ENCODE measurements at regions not wholly inside any gene's neighbourhood (a gene's known extent, or its start where the extent isn't known, plus 50 kb on each side); places are given as distances from the start of the nearest gene placed in this dataset.
"Not testable (repeated sequence)": the region's sequence is repeated elsewhere in the genome, so short reads cannot be mapped to it uniquely, and the experiment has no call there.

DNA sequence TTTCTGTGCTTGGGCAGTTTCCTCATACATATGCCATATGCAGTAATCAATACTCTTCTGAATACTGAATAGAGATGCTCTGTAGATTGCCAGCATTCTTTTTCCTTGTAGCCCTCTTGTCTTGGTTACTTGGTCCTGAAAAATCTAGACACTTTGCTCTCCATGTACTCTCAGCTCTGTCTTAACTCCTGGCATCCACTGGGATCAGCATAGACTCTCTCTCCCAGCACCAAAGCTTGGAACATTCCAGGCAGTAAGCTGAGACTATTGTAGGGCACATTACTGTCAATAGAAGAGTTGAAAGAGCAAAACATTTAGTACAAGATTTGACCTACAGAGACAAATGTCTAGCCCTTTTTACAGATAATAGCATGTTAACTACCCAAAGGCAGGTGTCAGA lies 1100.3 kb downstream of the TBL1XR1 start:
- H3K9me2 ChIP-seq: no peaks in the 10 kb centered on the region
- DNase-seq: no peak
- H3F3A ChIP-seq (replicated peaks; ENCODE audit: insufficient read depth): no peaks in the 10 kb centered on the region
- POLR2A ChIA-PET: no interaction called here
- no peak for TF ChIP-seq YY1 (IDR thresholded peaks at IDR 0.05; ENCODE audit: low read depth)
- no peak for TF ChIP-seq SMC3 (IDR thresholded peaks at IDR 0.05; ENCODE audit: low read depth, low read length)
- TF ChIP-seq FOSL2 (IDR thresholded peaks at IDR 0.05; ENCODE audit: borderline replicate concordance, low read depth): no peak
- no peaks in the 10 kb centered on the region for H3K79me2 ChIP-seq (ENCODE audit: insufficient read depth)
- no peak overlapping the region for H2AFZ ChIP-seq (ENCODE audit: low read depth)
- no peaks in the 10 kb centered on the region for H3K9me3 ChIP-seq
- H3K4me3 ChIP-seq (ENCODE audit: low read depth in 2 of 2, low read length in 1 of 2): no peak overlapping the region
- H3K36me3 ChIP-seq (replicated peaks in 1 of 2; ENCODE audit: control insufficient read depth in 1 of 2, insufficient read depth in 2 of 2, low read length in 1 of 2): no peaks in the 10 kb centered on the region
- H3K27ac ChIP-seq (ENCODE audit: low read depth in 2 of 2, low read length in 1 of 2): no peak overlapping the region
- no peak overlapping the region for H3K4me2 ChIP-seq
- no peak overlapping the region for H3K9ac ChIP-seq
- H3K4me1 ChIP-seq (ENCODE audit: control insufficient read depth in 1 of 2, insufficient read depth in 2 of 2, low read depth in 1 of 2, low read length in 1 of 2): no peaks in the 10 kb centered on the region
- no peaks in the 10 kb centered on the region for H4K20me1 ChIP-seq (ENCODE audit: insufficient read depth)
- no peaks in the 10 kb centered on the region for H3K27me3 ChIP-seq (ENCODE audit: insufficient read depth)
- CTCF ChIA-PET: no interaction called here

DNA sequence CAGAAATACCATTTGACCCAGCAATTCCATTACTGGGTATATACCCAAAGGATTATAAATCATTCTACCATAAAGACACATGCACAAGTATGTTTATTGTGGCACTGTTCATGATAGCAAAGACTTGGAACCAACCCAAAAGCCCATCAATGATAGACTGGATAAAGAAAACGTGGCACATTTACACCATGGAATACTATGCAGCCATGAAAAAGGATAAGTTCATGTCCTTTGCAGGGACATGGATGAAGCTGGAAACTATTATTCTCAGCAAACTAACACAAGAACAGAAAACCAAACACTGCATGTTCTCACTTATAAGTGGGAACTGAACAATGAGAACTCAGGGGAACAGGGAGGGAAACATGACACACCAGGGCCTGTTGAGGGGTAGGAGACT lies 1103.4 kb downstream of the TBL1XR1 start:
- H3K4me1 ChIP-seq (ENCODE audit: control insufficient read depth in 1 of 2, insufficient read depth in 2 of 2, low read depth in 1 of 2, low read length in 1 of 2); H3K9ac ChIP-seq; H2AFZ ChIP-seq (ENCODE audit: low read depth); CTCF ChIA-PET; H3K36me3 ChIP-seq (replicated peaks in 1 of 2; ENCODE audit: control insufficient read depth in 1 of 2, insufficient read depth in 2 of 2, low read length in 1 of 2); H3K9me2 ChIP-seq; H3K27ac ChIP-seq (ENCODE audit: low read depth in 2 of 2, low read length in 1 of 2); DNase-seq; H3K27me3 ChIP-seq (ENCODE audit: insufficient read depth); H3K4me2 ChIP-seq; H3F3A ChIP-seq (replicated peaks; ENCODE audit: insufficient read depth); H4K20me1 ChIP-seq (ENCODE audit: insufficient read depth); H3K9me3 ChIP-seq; H3K79me2 ChIP-seq (ENCODE audit: insufficient read depth); POLR2A ChIA-PET; H3K4me3 ChIP-seq (ENCODE audit: low read depth in 2 of 2, low read length in 1 of 2): not testable (repeated sequence)
- WGBS (ENCODE audit: low lambda C conversion rate): 8% methylated on average over 1 of the region's 1 CpG

DNA sequence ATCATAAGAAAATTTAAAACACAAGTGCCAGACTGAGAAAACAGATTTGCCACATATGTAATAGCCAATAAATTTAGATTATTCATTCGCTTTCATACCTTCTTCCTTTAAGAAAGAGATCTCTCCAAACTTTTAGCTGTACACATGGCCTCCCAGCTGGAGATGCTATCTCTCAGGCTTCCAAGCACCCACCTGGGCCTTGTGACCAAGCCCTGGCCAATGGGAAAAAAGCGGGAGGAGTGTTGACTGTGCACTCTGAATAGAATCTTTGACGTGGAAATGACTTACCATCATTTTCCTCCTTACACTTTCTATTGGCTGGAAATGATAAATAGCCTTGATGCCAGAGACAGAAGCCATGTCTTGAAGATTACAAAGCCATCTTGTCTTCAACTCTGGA lies 1106.6 kb downstream of the TBL1XR1 start:
- H3F3A ChIP-seq (replicated peaks; ENCODE audit: insufficient read depth): no peaks in the 10 kb centered on the region
- no peaks in the 10 kb centered on the region for H3K36me3 ChIP-seq (replicated peaks in 1 of 2; ENCODE audit: control insufficient read depth in 1 of 2, insufficient read depth in 2 of 2, low read length in 1 of 2)
- CTCF ChIA-PET: no interaction called here
- no peak overlapping the region for H3K4me3 ChIP-seq (ENCODE audit: low read depth in 2 of 2, low read length in 1 of 2)
- no peak overlapping the region for H3K9ac ChIP-seq
- no peaks in the 10 kb centered on the region for H3K4me1 ChIP-seq (ENCODE audit: control insufficient read depth in 1 of 2, insufficient read depth in 2 of 2, low read depth in 1 of 2, low read length in 1 of 2)
- 46% methylated on average over 3 of the region's 3 CpGs for WGBS (ENCODE audit: low lambda C conversion rate)
- no peaks in the 10 kb centered on the region for H4K20me1 ChIP-seq (ENCODE audit: insufficient read depth)
- POLR2A ChIA-PET: no interaction called here
- H3K79me2 ChIP-seq (ENCODE audit: insufficient read depth): no peaks in the 10 kb centered on the region
- H2AFZ ChIP-seq (ENCODE audit: low read depth): no peak overlapping the region
- no peaks in the 10 kb centered on the region for H3K9me2 ChIP-seq
- no peaks in the 10 kb centered on the region for H3K27me3 ChIP-seq (ENCODE audit: insufficient read depth)
- no peak for DNase-seq
- H3K27ac ChIP-seq (ENCODE audit: low read depth in 2 of 2, low read length in 1 of 2): no peak overlapping the region
- no peak for TF ChIP-seq FOSL2 (IDR thresholded peaks at IDR 0.05; ENCODE audit: borderline replicate concordance, low read depth)
- TF ChIP-seq CHD2 (IDR thresholded peaks at IDR 0.05; ENCODE audit: low read length, partially characterized antibody): no peak
- TF ChIP-seq NRF1 (IDR thresholded peaks at IDR 0.05; ENCODE audit: low read depth, low read length): no peak
- TF ChIP-seq RFX5 (IDR thresholded peaks at IDR 0.05; ENCODE audit: low read length): no peak
- H3K4me2 ChIP-seq: no peak overlapping the region
- H3K9me3 ChIP-seq: no peaks in the 10 kb centered on the region

DNA sequence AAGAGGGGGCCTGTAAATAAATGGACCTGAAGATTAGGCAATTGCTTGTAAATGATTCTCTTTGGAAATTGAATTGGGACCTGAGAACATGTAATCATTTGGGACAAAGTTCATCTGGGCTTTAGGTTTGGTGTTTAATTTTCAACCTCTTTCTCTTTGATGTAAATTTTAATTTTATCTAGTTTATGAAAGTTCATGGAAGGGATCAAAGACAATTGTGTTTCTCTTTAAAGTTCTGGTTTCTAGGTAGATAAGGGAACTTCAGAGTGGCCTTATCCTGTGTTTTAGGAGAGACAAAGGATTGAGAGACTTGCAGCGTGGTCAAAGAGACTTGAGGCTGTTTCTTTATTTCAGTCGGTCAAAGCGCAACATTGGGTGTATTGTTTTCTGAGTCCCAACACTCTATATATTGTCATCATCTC lies 1108.3 kb downstream of the TBL1XR1 start:
- POLR2A ChIA-PET: no interaction called here
- Histone ChIP-seq H3K9me2 (no peaks in the 10 kb centered on the region), H4K20me1 (ENCODE audit: insufficient read depth) (no peaks in the 10 kb centered on the region), H3F3A (replicated peaks; ENCODE audit: insufficient read depth) (no peaks in the 10 kb centered on the region), H3K27me3 (ENCODE audit: insufficient read depth) (no peaks in the 10 kb centered on the region), H3K9ac (no peak overlapping the region), H3K4me3 (ENCODE audit: low read depth in 2 of 2, low read length in 1 of 2) (no peak overlapping the region), H2AFZ (ENCODE audit: low read depth) (no peak overlapping the region), H3K4me1 (ENCODE audit: control insufficient read depth in 1 of 2, insufficient read depth in 2 of 2, low read depth in 1 of 2, low read length in 1 of 2) (no peaks in the 10 kb centered on the region), H3K36me3 (replicated peaks in 1 of 2; ENCODE audit: control insufficient read depth in 1 of 2, insufficient read depth in 2 of 2, low read length in 1 of 2) (no peaks in the 10 kb centered on the region), H3K27ac (ENCODE audit: low read depth in 2 of 2, low read length in 1 of 2) (no peak overlapping the region), H3K79me2 (ENCODE audit: insufficient read depth) (no peaks in the 10 kb centered on the region), H3K9me3 (no peaks in the 10 kb centered on the region), H3K4me2 (no peak overlapping the region)
- WGBS (ENCODE audit: low lambda C conversion rate): 72% methylated on average over 3 of the region's 3 CpGs
- CTCF ChIA-PET: no interaction called here
- no peak for DNase-seq
- TF ChIP-seq TCF12 (IDR thresholded peaks at IDR 0.05) (no peak), NRF1 (IDR thresholded peaks at IDR 0.05; ENCODE audit: low read depth, low read length) (no peak)
- TF ChIP-seq, protein P1, sequence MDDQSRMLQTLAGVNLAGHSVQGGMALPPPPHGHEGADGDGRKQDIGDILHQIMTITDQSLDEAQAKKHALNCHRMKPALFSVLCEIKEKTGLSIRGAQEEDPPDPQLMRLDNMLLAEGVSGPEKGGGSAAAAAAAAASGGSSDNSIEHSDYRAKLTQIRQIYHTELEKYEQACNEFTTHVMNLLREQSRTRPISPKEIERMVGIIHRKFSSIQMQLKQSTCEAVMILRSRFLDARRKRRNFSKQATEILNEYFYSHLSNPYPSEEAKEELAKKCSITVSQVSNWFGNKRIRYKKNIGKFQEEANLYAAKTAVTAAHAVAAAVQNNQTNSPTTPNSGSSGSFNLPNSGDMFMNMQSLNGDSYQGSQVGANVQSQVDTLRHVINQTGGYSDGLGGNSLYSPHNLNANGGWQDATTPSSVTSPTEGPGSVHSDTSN (IDR thresholded peaks at IDR 0.05): no peak

All from SK-N-SH (cell line).